Endothelial cell of umbilical vein (primary cell): ENCODE measurements at regions not wholly inside any gene's neighbourhood (a gene's known extent, or its start where the extent isn't known, plus 50 kb on each side); places are given as distances from the start of the nearest gene placed in this dataset.

Source experiments
- BruUV-seq: library from RNA; stranded (reverse); fragments of 400-500 nt; replicated peaks from 2 replicates; lab custom pipeline; 2021; lab: Mats Ljungman, UMichigan
- CTCF ChIA-PET: fragments of 300-600, 350-600 bp; sonication (Branson Sonifier 250); formaldehyde crosslinking; loops from one replicate; lab custom pipeline; 2021; ENCODE audit warnings: antibody characterized with exemption, inconsistent platforms; lab: Charles Lee
- POLR2A ChIA-PET: fragments of 300-600, 350-600 bp; sonication (Branson Sonifier 250); formaldehyde crosslinking; loops from one replicate; lab custom pipeline; 2021; ENCODE audit warnings: antibody characterized with exemption, inconsistent platforms; lab: Charles Lee
- DNase-seq: peaks from one replicate; pipeline ENCODE4 v3.0.0-alpha.2; 2011; ENCODE audit warnings: low read depth, low spot score
- FAIRE-seq: peaks from 2 replicates; lab custom pipeline; 2011; peaks lifted over from hg19 to GRCh38; lab: Jason Lieb, UNC
- H2AFZ ChIP-seq: 2 replicates; pipeline ENCODE4 v1.6.0; 2012; ENCODE audit warnings: low read depth, low read length, control low read depth, inconsistent platforms
- H3K27ac ChIP-seq: 2 replicates; pipeline ENCODE4 v1.5.1; 2011; ENCODE audit warnings: low read depth, mild to moderate bottlenecking, control low read depth, low read length, moderate library complexity; ENCODE audit not compliant: insufficient read depth
- H3K27me3 ChIP-seq, 2 experiments: 2 replicates each; pipeline versions ENCODE4 v1.6.0 to v1.6.1; 2011; ENCODE audit warnings: low read length in 2 of 2, mixed read lengths in 1 of 2; ENCODE audit not compliant: control insufficient read depth in 2 of 2, insufficient read depth in 2 of 2
- H3K36me3 ChIP-seq, 2 experiments: 2 replicates in 1 of 2; 3 replicates in 1 of 2; pipeline ENCODE4 v1.5.1; 2011; ENCODE audit warnings: low read length in 2 of 2, mild to moderate bottlenecking in 1 of 2, moderate library complexity in 1 of 2; ENCODE audit not compliant: control insufficient read depth in 2 of 2, insufficient read depth in 2 of 2; ENCODE audit errors: extremely low read depth in 1 of 2
- H3K4me1 ChIP-seq: 3 replicates; pipeline ENCODE4 v1.5.1; 2011; ENCODE audit warnings: mild to moderate bottlenecking, low read length; ENCODE audit not compliant: control insufficient read depth, insufficient read depth; ENCODE audit errors: extremely low read depth
- H3K4me2 ChIP-seq: 2 replicates; pipeline ENCODE4 v1.6.1; 2011; ENCODE audit warnings: low read length, control low read depth, mixed read lengths; ENCODE audit not compliant: insufficient read depth
- H3K4me3 ChIP-seq, 3 experiments: fragments of 200-600 bp in 1 of 3; sonication (generic), shearing (Covaris generic) in 1 of 3; replicated peaks in 1 of 3; 2 replicates each; pipeline ENCODE4 v1.5.1; 2011 to 2016; ENCODE audit warnings: control low read depth in 3 of 3, low read length in 3 of 3, mild to moderate bottlenecking in 2 of 3, inconsistent platforms in 1 of 3, low read depth in 1 of 3, moderate library complexity in 1 of 3; ENCODE audit not compliant: insufficient read depth in 1 of 3
- H3K79me2 ChIP-seq: 2 replicates; pipeline ENCODE4 v1.6.0; 2012; ENCODE audit warnings: low read length, inconsistent platforms; ENCODE audit not compliant: control insufficient read depth, insufficient read depth
- H3K9ac ChIP-seq: replicated peaks from 2 replicates; pipeline ENCODE3; 2011; ENCODE audit warnings: low read length, control low read depth; ENCODE audit not compliant: insufficient read depth; ENCODE audit errors: extremely low read depth
- H3K9me1 ChIP-seq: replicated peaks from 3 replicates; pipeline ENCODE4 v1.6.0; 2011; ENCODE audit warnings: mild to moderate bottlenecking, low read length; ENCODE audit not compliant: control insufficient read depth, insufficient read depth; ENCODE audit errors: extremely low read depth
- H3K9me3 ChIP-seq: replicated peaks from 2 replicates; pipeline ENCODE4 v1.5.1; 2012; ENCODE audit warnings: low read length, inconsistent platforms; ENCODE audit not compliant: control insufficient read depth, insufficient read depth
- H4K20me1 ChIP-seq: replicated peaks from 2 replicates; pipeline ENCODE3; 2011; ENCODE audit warnings: mild to moderate bottlenecking, low read length; ENCODE audit not compliant: control insufficient read depth, insufficient read depth; ENCODE audit errors: extremely low read depth
- EZH2 ChIP-seq: IDR thresholded peaks from 2 replicates; pipeline ENCODE4 v1.6.1; 2012; ENCODE audit warnings: borderline replicate concordance, low read depth, mild to moderate bottlenecking, moderate library complexity, low read length, inconsistent platforms; ENCODE audit not compliant: severe bottlenecking
- FOS ChIP-seq: IDR thresholded peaks from 2 replicates; pipeline ENCODE4 v1.6.1; 2011; ENCODE audit warnings: mild to moderate bottlenecking, low read length, moderate library complexity, borderline replicate concordance; ENCODE audit not compliant: insufficient read depth
- GATA2 ChIP-seq: IDR thresholded peaks from 2 replicates; pipeline ENCODE4 v1.7.0; 2011; ENCODE audit warnings: low read depth, mild to moderate bottlenecking, moderate library complexity, mixed read lengths, low read length; ENCODE audit not compliant: insufficient read length, insufficient read depth
- JUN ChIP-seq: IDR thresholded peaks from 2 replicates; pipeline ENCODE4 v1.6.1; 2011; ENCODE audit warnings: borderline replicate concordance, low read depth; ENCODE audit not compliant: insufficient read length, insufficient read depth
- MYC ChIP-seq: IDR thresholded peaks from one replicate; pipeline ENCODE4 v1.6.1; 2011; ENCODE audit warnings: mild to moderate bottlenecking, low read depth, low read length
- dilution Hi-C: fragments of 300-500 bp; cut with MboI; formaldehyde crosslinking; loops from one replicate; pipeline ENCODE4 v1.15.0; 2019; ENCODE audit warnings: low sequenced_read_pairs; ENCODE audit not compliant: extremely low pct_ligation_motif_present
- intact Hi-C: fragments of 100-400 bp; cut with micrococcal nuclease; formaldehyde crosslinking; loops from one replicate; pipeline ENCODE4 v1.10.0; 2022
- TF ChIP-seq, protein P1 (sequence below): IDR thresholded peaks from 2 replicates; pipeline ENCODE4 v1.6.1; 2011; ENCODE audit not compliant: insufficient read depth, insufficient read length

DNA sequence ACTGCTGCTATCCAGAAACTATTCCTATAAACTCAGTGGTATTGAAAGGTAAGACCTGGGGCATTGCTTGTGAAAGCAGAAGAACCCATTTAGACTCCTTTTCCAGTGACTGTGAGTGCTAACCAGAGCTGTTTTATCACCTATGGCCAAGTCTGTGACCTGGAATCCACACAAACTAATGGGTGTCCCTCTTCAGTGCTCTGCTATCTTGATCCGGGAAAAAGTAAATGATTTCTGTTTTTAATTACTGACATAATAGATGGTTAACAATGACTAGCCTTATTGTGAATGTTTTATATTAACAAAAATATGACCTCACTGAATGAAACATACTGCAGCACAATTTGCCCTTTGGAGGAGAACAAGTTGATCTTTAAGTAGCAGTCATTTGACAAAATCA lies 251.6 kb upstream of the MC4R start:
- H3K27ac ChIP-seq: no peak overlapping the region
- no peaks in the 10 kb centered on the region for H4K20me1 ChIP-seq
- no peaks in the 10 kb centered on the region for H3K79me2 ChIP-seq
- no peaks in the 10 kb centered on the region for H3K9me3 ChIP-seq
- H2AFZ ChIP-seq: no peak overlapping the region
- no TSS peak for BruUV-seq
- intact Hi-C loops: no loop called here
- H3K9me1 ChIP-seq: no peaks in the 10 kb centered on the region
- DNase-seq (no peak), FAIRE-seq (no peak)
- ChIA-PET POLR2A (no interaction called here), CTCF (no interaction called here)
- no peaks in the 10 kb centered on the region for H3K36me3 ChIP-seq
- dilution Hi-C loops: no loop called here
- TF ChIP-seq JUN (no peak), GATA2 (no peak), MYC (no peak), EZH2 (no peak)
- H3K27me3 ChIP-seq: no peaks in the 10 kb centered on the region
- no peak overlapping the region for H3K4me2 ChIP-seq
- H3K4me3 ChIP-seq: no peak overlapping the region
- H3K4me1 ChIP-seq: no peaks in the 10 kb centered on the region
- no peak overlapping the region for H3K9ac ChIP-seq

DNA sequence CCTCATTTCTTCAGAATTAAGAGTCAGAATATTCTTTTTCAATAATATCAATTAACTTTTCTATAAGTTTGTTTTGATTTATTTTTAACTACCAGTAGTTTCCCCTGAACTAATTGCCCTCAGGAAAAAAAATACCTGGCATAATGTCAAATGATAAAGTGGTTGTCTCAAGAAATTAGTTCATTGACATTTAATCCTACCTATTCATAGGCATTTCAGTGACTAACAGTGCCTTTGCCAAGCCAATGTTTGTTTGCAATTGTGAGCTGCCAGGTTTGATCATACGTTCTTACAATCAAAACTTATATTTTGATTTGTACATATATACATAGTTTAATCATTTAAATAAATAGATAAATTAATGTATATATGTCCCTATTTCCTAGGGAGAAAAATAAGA lies 267.3 kb upstream of the MC4R start:
- Histone ChIP-seq H3K27ac (no peak overlapping the region), H2AFZ (no peak overlapping the region), H4K20me1 (no peaks in the 10 kb centered on the region), H3K9me1 (no peaks in the 10 kb centered on the region), H3K4me2 (no peak overlapping the region), H3K9ac (no peak overlapping the region), H3K4me3 (no peak overlapping the region), H3K9me3 (no peaks in the 10 kb centered on the region), H3K4me1 (no peaks in the 10 kb centered on the region), H3K79me2 (no peaks in the 10 kb centered on the region), H3K36me3 (no peaks in the 10 kb centered on the region), H3K27me3 (no peaks in the 10 kb centered on the region)
- TF ChIP-seq JUN (no peak), FOS (no peak)
- TF ChIP-seq, protein P1, sequence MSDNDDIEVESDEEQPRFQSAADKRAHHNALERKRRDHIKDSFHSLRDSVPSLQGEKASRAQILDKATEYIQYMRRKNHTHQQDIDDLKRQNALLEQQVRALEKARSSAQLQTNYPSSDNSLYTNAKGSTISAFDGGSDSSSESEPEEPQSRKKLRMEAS: no peak
- dilution Hi-C loops (no loop called here), intact Hi-C loops (no loop called here)
- FAIRE-seq (no peak), DNase-seq (no peak)
- no TSS peak for BruUV-seq
- POLR2A ChIA-PET: no interaction called here
- CTCF ChIA-PET: no interaction called here
